HEK293T (cell line): ENCODE measurements at regions not wholly inside any gene's neighbourhood (a gene's known extent, or its start where the extent isn't known, plus 50 kb on each side); places are given as distances from the start of the nearest gene placed in this dataset.

Source experiments
- BHLHE40 ChIP-seq: fragments of 450-650 bp; IDR thresholded peaks from 2 replicates; pipeline ENCODE4 v1.6.1; 2016; ENCODE audit warnings: mild to moderate bottlenecking, moderate library complexity, borderline replicate concordance
- CTBP1 ChIP-seq: fragments of 450-650 bp; IDR thresholded peaks from 2 replicates; pipeline ENCODE4 v1.6.1; 2016; ENCODE audit warnings: borderline replicate concordance
- ELF4 ChIP-seq: fragments of 450-650 bp; IDR thresholded peaks from 2 replicates; pipeline ENCODE4 v1.6.1; 2017; ENCODE audit warnings: antibody characterized with exemption
- FOXA1 ChIP-seq: fragments of 450-650 bp; IDR thresholded peaks from 2 replicates; pipeline ENCODE4 v1.6.1; 2016; ENCODE audit warnings: mild to moderate bottlenecking
- FOXM1 ChIP-seq: fragments of 450-650 bp; IDR thresholded peaks from 2 replicates; pipeline ENCODE4 v1.6.1; 2017; ENCODE audit warnings: mild to moderate bottlenecking, borderline replicate concordance
- HDGF ChIP-seq: fragments of 450-650 bp; IDR thresholded peaks from 2 replicates; pipeline ENCODE4 v1.6.1; 2017; ENCODE audit warnings: antibody characterized with exemption, borderline replicate concordance
- L3MBTL2 ChIP-seq: fragments of 450-650 bp; conservative IDR thresholded peaks from 2 replicates; pipeline ENCODE4 v1.6.1; 2016; ENCODE audit warnings: mild to moderate bottlenecking
- LEF1 ChIP-seq: fragments of 450-650 bp; IDR thresholded peaks from 2 replicates; pipeline ENCODE4 v1.6.1; 2017; ENCODE audit warnings: mild to moderate bottlenecking, borderline replicate concordance
- SP1 ChIP-seq: fragments of 450-650 bp; IDR thresholded peaks from 2 replicates; pipeline ENCODE4 v1.6.1; 2017
- SUZ12 ChIP-seq: fragments of 450-650 bp; IDR thresholded peaks from 2 replicates; pipeline ENCODE4 v1.6.1; 2016; ENCODE audit warnings: mild to moderate bottlenecking
- TARDBP ChIP-seq: fragments of 450-650 bp; IDR thresholded peaks from 2 replicates; pipeline ENCODE4 v1.6.1; 2016
- ZNF384 ChIP-seq: fragments of 450-650 bp; IDR thresholded peaks from 2 replicates; pipeline ENCODE4 v1.6.1; 2016
- TF ChIP-seq, protein P1 (sequence below): fragments of 450-650 bp; IDR thresholded peaks from 2 replicates; pipeline ENCODE4 v1.6.1; 2016

DNA sequence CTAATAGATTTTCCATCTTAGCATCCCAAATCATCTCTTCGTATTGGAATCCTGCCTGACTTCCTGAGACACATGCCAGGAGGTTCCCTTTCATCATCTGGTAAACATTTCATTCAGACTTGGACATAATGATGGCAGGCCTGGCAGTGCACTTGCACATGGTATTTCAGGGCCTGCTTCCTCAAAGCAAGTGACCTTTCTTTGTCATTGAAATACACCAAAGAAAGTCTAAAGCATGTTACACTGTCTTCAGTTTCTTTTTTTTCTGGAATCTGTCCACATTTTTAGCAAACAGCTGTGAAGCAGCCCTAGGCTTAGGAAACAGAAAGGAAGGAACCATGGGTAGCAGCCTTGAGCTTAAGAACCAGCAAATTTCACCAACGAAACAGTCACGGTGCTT is 205.9 kb upstream of the VCX start:
- TF ChIP-seq BHLHE40: no peak
- TF ChIP-seq TARDBP: no peak
- no peak for TF ChIP-seq L3MBTL2
- TF ChIP-seq LEF1: no peak
- TF ChIP-seq FOXM1: no peak
- no peak for TF ChIP-seq CTBP1
- no peak for TF ChIP-seq SUZ12
- TF ChIP-seq ELF4: no peak
- TF ChIP-seq, protein P1, sequence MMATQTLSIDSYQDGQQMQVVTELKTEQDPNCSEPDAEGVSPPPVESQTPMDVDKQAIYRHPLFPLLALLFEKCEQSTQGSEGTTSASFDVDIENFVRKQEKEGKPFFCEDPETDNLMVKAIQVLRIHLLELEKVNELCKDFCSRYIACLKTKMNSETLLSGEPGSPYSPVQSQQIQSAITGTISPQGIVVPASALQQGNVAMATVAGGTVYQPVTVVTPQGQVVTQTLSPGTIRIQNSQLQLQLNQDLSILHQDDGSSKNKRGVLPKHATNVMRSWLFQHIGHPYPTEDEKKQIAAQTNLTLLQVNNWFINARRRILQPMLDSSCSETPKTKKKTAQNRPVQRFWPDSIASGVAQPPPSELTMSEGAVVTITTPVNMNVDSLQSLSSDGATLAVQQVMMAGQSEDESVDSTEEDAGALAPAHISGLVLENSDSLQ: no peak
- no peak for TF ChIP-seq HDGF
- TF ChIP-seq FOXA1: no peak
- no peak for TF ChIP-seq ZNF384
- TF ChIP-seq SP1: no peak
